Cerebellar nuclear complex (tissue), 1 donor: ENCODE measurements at regions not wholly inside any gene's neighbourhood (a gene's known extent, or its start where the extent isn't known, plus 50 kb on each side); places are given as distances from the start of the nearest gene placed in this dataset.
"Not testable (repeated sequence)": the region's sequence is repeated elsewhere in the genome, so short reads cannot be mapped to it uniquely, and the experiment has no call there.

Experiments
- DNase-seq, 2 experiments: peaks; one replicate each; lab custom pipeline; 2025; lab: John Stamatoyannopoulos, UW

DNA sequence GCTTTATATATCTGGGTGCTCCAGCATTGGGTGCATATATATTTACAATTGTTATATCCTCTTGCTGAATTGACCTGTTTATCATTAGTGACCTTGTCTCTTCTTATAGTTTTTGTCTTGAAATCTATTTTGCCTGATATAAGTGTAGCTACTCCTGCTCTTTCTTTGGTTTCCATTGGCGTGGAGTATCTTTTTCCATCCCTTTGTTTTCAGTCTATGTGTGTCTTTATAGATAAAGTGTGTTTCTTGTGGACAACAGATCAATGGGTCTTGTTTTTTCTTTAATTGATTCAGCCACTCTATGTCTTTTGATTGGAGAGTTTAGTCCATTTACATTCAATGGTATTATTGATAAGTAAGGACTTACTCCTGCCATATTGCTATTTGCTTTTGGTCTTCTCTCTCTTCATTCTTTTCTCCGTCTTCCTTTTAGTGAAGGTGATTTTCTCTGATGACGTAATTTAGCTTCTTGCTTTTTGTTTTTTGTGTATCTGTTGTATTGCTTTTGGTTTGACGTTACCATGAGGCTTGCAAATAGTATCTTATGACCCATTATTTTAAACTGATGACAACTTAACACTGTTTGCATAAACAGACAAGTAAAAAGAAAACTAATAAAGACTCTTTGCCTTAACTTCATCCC is 347.6 kb downstream of the TMEM121 start:
- DNase-seq, result no peak

DNA sequence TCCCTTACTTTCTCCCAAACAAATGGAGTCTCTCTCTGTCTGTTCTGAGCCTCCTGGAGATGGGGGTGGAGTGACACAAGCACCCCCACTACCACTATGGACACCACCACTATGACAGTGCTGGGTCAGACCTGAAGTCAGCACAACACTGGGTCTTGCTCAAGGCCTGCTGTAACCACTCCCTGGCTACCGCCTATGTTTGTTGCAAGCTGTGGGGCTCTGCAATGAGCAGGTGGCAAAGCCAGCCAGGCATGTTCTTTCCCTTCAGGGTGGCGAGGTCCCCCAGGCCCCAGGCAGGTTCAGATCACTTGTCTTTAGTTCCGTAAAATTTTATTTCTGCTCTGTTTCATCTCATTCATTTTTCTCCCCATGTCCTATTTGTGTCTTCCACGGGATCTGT is 349.8 kb downstream of the TMEM121 start:
- no peak for DNase-seq

DNA sequence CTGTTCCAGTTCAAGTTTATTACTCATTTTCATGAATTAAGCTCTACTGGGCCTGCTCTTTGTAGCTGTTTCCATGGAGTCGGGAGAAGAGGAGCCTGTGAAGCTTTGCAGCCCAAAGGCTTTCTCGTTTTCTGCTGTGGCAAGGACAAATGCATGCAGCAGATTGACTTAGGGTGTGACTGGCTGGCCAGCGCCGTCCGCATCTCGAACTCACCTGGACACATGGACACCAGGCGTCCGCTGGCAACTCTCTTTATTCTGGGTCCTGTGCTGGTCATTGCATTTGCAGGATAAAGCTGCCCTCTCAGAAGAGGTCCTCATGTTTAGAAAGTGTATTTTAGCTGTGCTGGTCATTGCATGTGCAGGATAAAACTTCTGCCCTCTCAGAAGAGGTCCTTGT is 350.4 kb downstream of the TMEM121 start:
- no peak for DNase-seq

GRCh38 chr14:105877645-105878044 is 351.3 kb downstream of the TMEM121 start:
- no peak for DNase-seq

GRCh38 chr14:105878125-105878524 is 351.7 kb downstream of the TMEM121 start:
- DNase-seq, result no peak

DNA sequence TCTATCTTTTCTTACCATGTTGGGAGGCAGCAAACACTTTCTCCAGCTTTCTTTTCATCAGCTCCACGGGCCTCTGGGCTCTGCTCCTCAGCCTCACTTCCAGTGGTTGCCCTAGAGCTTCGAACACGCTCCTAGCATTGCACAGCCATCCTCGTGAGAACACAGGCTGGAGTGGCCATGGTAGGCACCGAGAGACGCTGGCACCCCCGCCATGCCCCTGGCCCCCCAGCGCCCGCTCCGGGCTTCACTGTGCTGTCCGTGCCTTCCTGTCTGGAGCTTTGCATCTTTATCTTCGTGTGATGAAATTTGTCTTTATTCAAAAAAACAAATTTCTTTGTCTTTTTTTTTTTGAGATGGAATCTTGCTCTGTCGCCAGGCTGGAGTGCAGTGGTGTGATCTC is 352.2 kb downstream of the TMEM121 start:
- no peak for DNase-seq

DNA sequence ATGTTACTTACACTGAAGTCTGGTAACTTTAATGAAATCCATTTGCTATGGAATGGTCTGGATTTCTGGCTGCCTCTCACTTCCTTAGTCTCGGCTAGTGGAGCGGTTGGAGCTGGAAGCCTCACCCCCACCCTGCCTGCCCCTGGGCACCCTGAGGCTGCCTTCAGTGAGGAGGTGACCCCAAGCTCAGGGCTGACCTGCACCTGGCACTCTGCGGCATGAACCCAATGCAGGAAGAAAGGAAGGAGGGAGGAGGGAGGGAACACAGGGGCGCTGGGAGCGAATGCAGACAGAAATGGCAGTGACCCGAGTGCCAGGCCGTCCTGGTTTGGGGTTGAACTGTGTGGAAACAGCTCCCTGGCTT is 353.1 kb downstream of the TMEM121 start:
- no peak for DNase-seq

- DNase-seq, result no peak
Observed at GRCh38 chr14:105879867-105880561, 353.6 kb downstream of the TMEM121 start.

DNA sequence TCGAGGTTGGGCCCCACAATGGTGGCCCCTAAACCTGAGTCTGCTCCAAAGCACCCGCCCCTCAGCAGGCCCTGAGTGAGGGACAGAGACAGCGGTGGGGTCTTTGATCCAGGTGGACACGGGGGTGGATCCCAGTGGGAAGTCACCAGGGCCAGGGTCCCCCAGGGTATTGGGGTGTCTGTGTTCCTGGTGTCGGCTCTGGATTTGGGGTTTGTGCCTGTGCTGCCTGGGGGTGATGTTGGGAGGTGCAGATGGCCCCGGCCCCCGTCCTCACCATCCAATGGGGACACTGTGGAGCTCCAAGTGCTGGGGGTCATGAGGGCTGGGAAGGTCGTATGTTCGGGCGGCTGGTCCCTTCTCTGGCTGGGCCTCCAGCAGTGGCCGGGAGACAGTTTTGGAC is 354.2 kb downstream of the TMEM121 start:
- no peak for DNase-seq

DNA sequence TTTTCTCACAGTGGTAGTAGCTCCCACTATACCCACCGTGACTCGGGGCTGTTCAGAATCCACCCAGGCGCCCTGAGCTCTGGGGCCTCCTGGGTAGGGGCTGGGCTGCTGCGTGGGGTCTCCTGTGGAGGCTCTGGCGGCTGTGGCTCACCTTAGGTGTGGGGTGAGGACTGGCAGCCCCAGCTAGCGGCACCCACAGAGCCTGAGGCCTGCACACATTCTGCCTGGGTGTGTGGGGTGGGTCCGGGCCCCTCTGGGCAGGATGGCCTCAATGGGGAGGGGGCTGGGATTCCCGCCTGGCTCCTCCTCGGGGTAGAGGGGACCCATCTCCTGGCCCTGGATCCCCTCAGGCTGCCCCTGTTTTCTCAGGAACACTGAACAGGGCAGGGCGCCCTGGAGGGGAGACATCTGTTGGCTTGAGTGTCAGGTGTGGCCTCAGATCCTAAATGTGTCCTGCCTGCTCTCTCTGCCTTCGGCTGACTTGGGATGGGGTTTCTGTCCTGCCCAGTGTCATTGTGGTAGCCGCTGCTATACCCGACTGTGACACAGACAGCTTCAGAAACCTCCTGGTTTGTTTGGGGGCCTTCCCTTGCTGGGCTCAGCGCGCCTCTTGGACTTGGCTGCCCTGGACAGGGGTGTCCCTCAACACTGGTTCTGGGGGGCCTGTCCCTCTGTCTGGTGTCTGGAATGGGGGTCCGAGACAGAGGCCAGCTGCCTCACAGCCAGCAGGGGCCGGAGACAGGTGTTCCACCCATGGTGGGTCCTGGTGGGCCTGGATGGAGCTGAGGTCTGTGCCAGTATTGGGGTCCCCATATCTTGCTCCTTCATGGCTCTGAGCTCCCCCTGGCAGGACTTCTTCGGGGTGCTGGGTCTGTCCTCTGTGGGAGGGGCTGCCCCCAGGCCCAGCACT is 354.9 kb downstream of the TMEM121 start:
- no peak for DNase-seq

DNA sequence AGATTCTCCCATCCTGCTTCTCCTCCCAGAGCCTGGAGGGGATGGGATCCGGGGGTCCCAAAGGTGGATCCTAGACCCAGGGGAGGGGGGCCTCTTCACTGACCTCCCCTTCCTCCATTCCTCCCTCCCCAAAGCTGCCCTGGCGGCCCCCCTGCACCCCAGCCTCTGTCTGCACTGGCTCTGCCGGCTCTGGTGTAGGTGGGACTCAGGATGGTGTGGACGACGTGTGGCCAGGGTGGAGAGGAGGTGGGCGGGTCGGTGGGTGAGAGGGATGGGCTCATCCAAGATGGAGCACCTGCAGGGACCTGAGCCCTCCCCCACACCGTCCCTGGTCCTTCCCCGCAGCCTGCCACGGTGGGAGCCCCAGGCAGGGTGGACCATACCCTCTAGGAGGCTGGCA is 355.6 kb downstream of the TMEM121 start:
- not testable (repeated sequence) for DNase-seq

DNA sequence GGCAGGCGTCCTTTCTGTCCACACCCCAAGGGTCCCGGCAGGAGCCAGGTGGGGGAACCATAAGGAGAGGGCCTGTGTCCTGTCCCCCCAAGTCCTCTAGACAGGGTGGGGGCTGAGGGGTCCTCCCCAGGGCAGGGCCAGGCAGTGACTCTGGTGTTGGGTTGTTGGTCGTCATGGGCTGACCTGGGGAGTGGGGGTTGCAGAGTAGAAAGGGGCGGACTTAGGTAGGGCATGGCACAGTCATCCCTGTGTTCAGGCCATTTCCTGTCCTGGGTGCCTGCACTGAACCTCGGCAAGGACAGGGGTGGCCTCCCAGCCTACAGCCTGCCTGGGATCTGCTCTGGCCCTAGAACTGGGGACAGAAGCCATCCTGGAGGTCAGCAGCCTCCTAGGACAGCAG is 356.2 kb downstream of the TMEM121 start:
- no peak for DNase-seq

GRCh38 chr14:105883066-105884005 is 357.0 kb downstream of the TMEM121 start:
- no peak for DNase-seq

- DNase-seq, result not testable (repeated sequence)
Observed at GRCh38 chr14:105884192-105884807, 357.9 kb downstream of the TMEM121 start.

DNA sequence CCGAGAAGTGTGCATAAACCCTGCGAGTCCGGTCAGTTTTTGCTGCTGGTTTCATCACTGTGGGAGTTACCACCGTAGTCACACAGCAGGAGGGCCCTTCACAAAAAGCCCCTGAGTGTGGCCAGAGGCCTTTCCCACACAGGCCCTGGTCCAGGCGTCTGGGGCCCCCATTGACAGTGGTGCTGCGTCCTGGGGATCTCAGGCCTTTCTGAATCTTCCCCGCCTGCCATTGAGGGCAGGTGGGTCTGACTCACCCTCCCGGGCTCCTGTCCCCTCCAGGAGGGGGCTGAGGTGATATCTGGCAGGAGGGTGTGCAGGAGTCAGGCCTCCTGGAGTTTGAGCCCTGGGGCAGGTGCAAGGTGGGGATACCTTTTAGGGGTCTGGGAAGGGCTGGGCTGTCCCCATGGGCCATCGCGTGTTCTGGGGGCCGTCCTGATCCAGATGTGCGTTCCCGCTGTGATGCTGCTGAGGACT is 358.5 kb downstream of the TMEM121 start:
- DNase-seq, result no peak

DNA sequence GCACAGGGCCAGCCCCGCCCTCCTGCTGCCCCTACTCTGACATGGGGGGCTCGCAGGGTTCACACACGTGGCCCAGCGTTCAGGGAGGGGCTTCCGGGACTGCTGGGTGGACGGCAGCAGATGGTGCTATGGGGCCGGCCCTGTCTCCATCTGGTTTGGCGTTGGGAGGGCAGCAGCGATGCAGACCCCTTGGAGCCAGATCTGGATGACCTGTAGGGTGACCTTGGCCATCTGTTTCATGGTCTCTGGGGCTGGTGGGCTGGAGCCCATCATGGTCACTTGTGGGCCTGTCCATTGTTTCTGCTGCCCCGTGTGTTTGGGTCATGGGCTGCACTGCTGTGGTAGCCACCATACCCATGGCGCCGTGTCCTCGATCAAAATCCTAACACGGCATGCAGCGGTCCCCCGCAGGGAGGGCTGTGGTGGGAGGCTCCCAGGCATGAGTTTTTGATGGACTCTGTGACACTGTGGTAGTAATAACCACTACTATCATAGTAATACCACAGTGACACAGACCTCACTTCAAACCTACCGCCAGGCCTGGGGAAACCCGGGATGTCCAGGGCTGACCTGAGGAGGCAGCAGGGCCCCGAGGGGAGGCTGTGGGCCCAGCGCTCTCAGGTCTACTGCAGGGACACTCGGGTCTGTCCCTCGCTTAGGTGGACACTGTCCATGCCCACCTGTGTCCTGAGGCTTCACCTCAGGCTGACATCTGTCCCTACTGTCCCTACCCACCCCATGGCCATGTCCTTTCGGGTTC is 359.4 kb downstream of the TMEM121 start:
- no peak for DNase-seq

GRCh38 chr14:105886791-105887191 is 360.4 kb downstream of the TMEM121 start:
- DNase-seq, result not testable (repeated sequence)

GRCh38 chr14:105887692-105888091 is 361.3 kb downstream of the TMEM121 start:
- DNase-seq, result no peak

DNA sequence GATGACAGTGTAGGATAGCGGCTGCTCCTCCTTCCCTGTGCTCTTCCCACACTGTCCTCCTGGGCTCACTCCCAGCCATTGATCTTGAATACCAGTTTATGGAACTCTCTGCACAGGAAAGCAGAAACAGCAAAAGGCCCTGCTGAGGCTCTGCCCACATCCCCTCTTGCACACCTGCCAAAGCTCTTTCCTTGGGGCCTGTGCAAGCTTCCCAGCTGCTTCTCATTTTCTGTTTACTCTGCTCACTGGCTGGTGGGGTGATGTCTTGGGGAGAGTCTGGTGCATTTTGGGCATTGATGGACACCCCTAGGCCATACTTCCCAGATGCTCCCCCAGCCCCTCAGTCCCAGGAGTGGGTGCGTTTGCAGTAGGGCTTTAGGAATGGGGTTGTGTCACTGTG is 361.8 kb downstream of the TMEM121 start:
- DNase-seq, result no peak
